ENCODE measurements at regions not wholly inside any gene's neighbourhood (a gene's known extent, or its start where the extent isn't known, plus 50 kb on each side); places are given as distances from the start of the nearest gene placed in this dataset.

GRCh38 chr10:108849688-108850087, 1073.6 kb downstream of the XPNPEP1 start:
- intact Hi-C loops (cut with DNase I; ENCODE audit: low total_unique reads) = no loop called here

GRCh38 chr10:108849186-108849585, 1074.1 kb downstream of the XPNPEP1 start:
- no peak for DNase-seq
- Histone ChIP-seq H3K27ac (no peak overlapping the region), H3K4me1 (no peaks in the 10 kb centered on the region), H3K9me3 (no peaks in the 10 kb centered on the region), H3K27me3 (no peaks in the 10 kb centered on the region), H3K36me3 (no peaks in the 10 kb centered on the region), H3K4me3 (no peak overlapping the region)
- intact Hi-C loops (cut with DNase I; ENCODE audit: low total_unique reads) = no loop called here
- no peak for TF ChIP-seq CTCF (IDR thresholded peaks at IDR 0.05)

More at GRCh38 chr10:108849688-108850087, 1073.6 kb downstream of the XPNPEP1 start:
- DNase-seq = no peak
- Histone ChIP-seq H3K9me3 (no peaks in the 10 kb centered on the region), H3K36me3 (no peaks in the 10 kb centered on the region), H3K4me3 (no peak overlapping the region), H3K4me1 (no peaks in the 10 kb centered on the region), H3K27ac (no peak overlapping the region), H3K27me3 (no peaks in the 10 kb centered on the region)
- TF ChIP-seq CTCF (IDR thresholded peaks at IDR 0.05) = no peak

- DNase-seq = no peak
- TF ChIP-seq CTCF (IDR thresholded peaks at IDR 0.05) = no peak
- H3K9me3 ChIP-seq = no peaks in the 10 kb centered on the region
- no peaks in the 10 kb centered on the region for H3K4me1 ChIP-seq
- no peak overlapping the region for H3K27ac ChIP-seq
- no peak overlapping the region for H3K4me3 ChIP-seq
- intact Hi-C loops (cut with DNase I; ENCODE audit: low total_unique reads) = no loop called here
- no peaks in the 10 kb centered on the region for H3K36me3 ChIP-seq
- no peaks in the 10 kb centered on the region for H3K27me3 ChIP-seq
These were observed 1075.3 kb downstream of the XPNPEP1 start for GRCh38 chr10:108848046-108848445.

GRCh38 chr10:108840944-108841343, 1082.4 kb downstream of the XPNPEP1 start:
- intact Hi-C loops (cut with DNase I; ENCODE audit: low total_unique reads) = no loop called here

GRCh38 chr10:108836362-108836761, 1086.9 kb downstream of the XPNPEP1 start:
- H3K9me3 ChIP-seq = no peaks in the 10 kb centered on the region
- H3K4me3 ChIP-seq = no peak overlapping the region
- intact Hi-C loops (cut with DNase I; ENCODE audit: low total_unique reads) = no loop called here
- H3K27me3 ChIP-seq = no peaks in the 10 kb centered on the region
- no peak for TF ChIP-seq CTCF (IDR thresholded peaks at IDR 0.05)
- no peaks in the 10 kb centered on the region for H3K4me1 ChIP-seq
- H3K27ac ChIP-seq = no peak overlapping the region
- H3K36me3 ChIP-seq = no peaks in the 10 kb centered on the region
- DNase-seq = no peak

More at GRCh38 chr10:108840944-108841343, 1082.4 kb downstream of the XPNPEP1 start:
- Histone ChIP-seq H3K27ac (no peak overlapping the region), H3K36me3 (no peaks in the 10 kb centered on the region), H3K4me1 (no peaks in the 10 kb centered on the region), H3K4me3 (no peak overlapping the region), H3K27me3 (no peaks in the 10 kb centered on the region), H3K9me3 (no peaks in the 10 kb centered on the region)
- TF ChIP-seq CTCF (IDR thresholded peaks at IDR 0.05) = no peak
- no peak for DNase-seq

GRCh38 chr10:108822026-108822425, 1101.3 kb downstream of the XPNPEP1 start:
- no peak for TF ChIP-seq CTCF (IDR thresholded peaks at IDR 0.05)
- no peaks in the 10 kb centered on the region for H3K4me1 ChIP-seq
- H3K36me3 ChIP-seq = no peaks in the 10 kb centered on the region
- H3K27ac ChIP-seq = no peak overlapping the region
- H3K27me3 ChIP-seq = no peaks in the 10 kb centered on the region
- H3K4me3 ChIP-seq = no peak overlapping the region
- H3K9me3 ChIP-seq = no peaks in the 10 kb centered on the region
- no peak for DNase-seq
- intact Hi-C loops (cut with DNase I; ENCODE audit: low total_unique reads) = no loop called here
